ENCODE measurements at regions not wholly inside any gene's neighbourhood (a gene's known extent, or its start where the extent isn't known, plus 50 kb on each side); places are given as distances from the start of the nearest gene placed in this dataset.

GRCh38 chr17:77571155-77571981 is 387.1 kb upstream of the TNRC6C start:
- Mint-ChIP-seq H3K4me3 (peak overlapping the region; percentile 64), H3K36me3 (ENCODE audit: low read depth) (peaks cover 2% of the 10 kb centered on the region), H3K4me1 (peaks cover 40% of the 10 kb centered on the region), H3K9me3 (no peaks in the 10 kb centered on the region), H3K27ac (ENCODE audit: unreplicated experiment) (peak overlapping the region; percentile 76), H3K27me3 (ENCODE audit: low read depth) (no peaks in the 10 kb centered on the region)
- TF ChIP-seq CTCF (conservative IDR thresholded peaks at IDR 0.05), result no peak
- DNase-seq (ENCODE audit: low read depth, low spot score), result peak; percentile 26

GRCh38 chr17:77572065-77572601 is 386.4 kb upstream of the TNRC6C start:
- peak overlapping the region; percentile 64 for H3K4me3 Mint-ChIP-seq
- H3K9me3 Mint-ChIP-seq, result no peaks in the 10 kb centered on the region
- peaks cover 3% of the 10 kb centered on the region for H3K36me3 Mint-ChIP-seq (ENCODE audit: low read depth)
- H3K27me3 Mint-ChIP-seq (ENCODE audit: low read depth), result no peaks in the 10 kb centered on the region
- H3K4me1 Mint-ChIP-seq, result peaks cover 40% of the 10 kb centered on the region
- peak overlapping the region; percentile 21 for H3K27ac Mint-ChIP-seq (ENCODE audit: unreplicated experiment)
- TF ChIP-seq CTCF (conservative IDR thresholded peaks at IDR 0.05), result no peak
- no peak for DNase-seq (ENCODE audit: low read depth, low spot score)

GRCh38 chr17:77572851-77573250 is 385.7 kb upstream of the TNRC6C start:
- no peak for DNase-seq (ENCODE audit: low read depth, low spot score)
- Mint-ChIP-seq H3K9me3 (no peaks in the 10 kb centered on the region), H3K27ac (ENCODE audit: unreplicated experiment) (no peak overlapping the region), H3K4me3 (no peak overlapping the region), H3K27me3 (ENCODE audit: low read depth) (no peaks in the 10 kb centered on the region), H3K4me1 (peaks cover 36% of the 10 kb centered on the region), H3K36me3 (ENCODE audit: low read depth) (peaks cover 3% of the 10 kb centered on the region)
- no peak for TF ChIP-seq CTCF (conservative IDR thresholded peaks at IDR 0.05)

- Mint-ChIP-seq H3K4me3 (no peak overlapping the region), H3K9me3 (no peaks in the 10 kb centered on the region), H3K4me1 (peaks cover 10% of the 10 kb centered on the region), H3K27ac (ENCODE audit: unreplicated experiment) (no peak overlapping the region), H3K27me3 (ENCODE audit: low read depth) (no peaks in the 10 kb centered on the region), H3K36me3 (ENCODE audit: low read depth) (peaks cover 3% of the 10 kb centered on the region)
- no peak for TF ChIP-seq CTCF (conservative IDR thresholded peaks at IDR 0.05)
- no peak for DNase-seq (ENCODE audit: low read depth, low spot score)
Measured at GRCh38 chr17:77577491-77577890, 381.0 kb upstream of the TNRC6C start.

- no peak for DNase-seq (ENCODE audit: low read depth, low spot score)
- no peak for TF ChIP-seq CTCF (conservative IDR thresholded peaks at IDR 0.05)
- Mint-ChIP-seq H3K27me3 (ENCODE audit: low read depth) (no peaks in the 10 kb centered on the region), H3K27ac (ENCODE audit: unreplicated experiment) (no peak overlapping the region), H3K4me3 (no peak overlapping the region), H3K9me3 (no peaks in the 10 kb centered on the region), H3K36me3 (ENCODE audit: low read depth) (peaks cover 3% of the 10 kb centered on the region), H3K4me1 (peaks cover 5% of the 10 kb centered on the region)
Measured at GRCh38 chr17:77579131-77579530, 379.4 kb upstream of the TNRC6C start.

All from neural crest cell (in vitro differentiated cells).